GM10266 (cell line): ENCODE measurements at regions not wholly inside any gene's neighbourhood (a gene's known extent, or its start where the extent isn't known, plus 50 kb on each side); places are given as distances from the start of the nearest gene placed in this dataset.

Experiments
- DNase-seq: peaks from one replicate; pipeline ENCODE4 v3.0.0; 2012; ENCODE audit errors: extremely low spot score
- CTCF ChIP-seq: IDR thresholded peaks from 2 replicates; pipeline ENCODE4 v1.5.1; 2012; ENCODE audit warnings: mild to moderate bottlenecking, low read depth; ENCODE audit not compliant: control insufficient read depth, insufficient read depth; ENCODE audit errors: missing control alignments

- TF ChIP-seq CTCF: no peak
- DNase-seq: no peak
Measured at GRCh38 chr1:224850446-224850845, 79.0 kb upstream of the DNAH14 start.

- DNase-seq: peak; percentile 74
- TF ChIP-seq CTCF: peak; percentile 83
Measured at GRCh38 chr1:224851210-224851847, 78.1 kb upstream of the DNAH14 start.

GRCh38 chr1:224851848-224852261 lies 77.6 kb upstream of the DNAH14 start:
- no peak for TF ChIP-seq CTCF
- no peak for DNase-seq

- peak; percentile 19 for DNase-seq
- TF ChIP-seq CTCF: peak; percentile 67
Measured at GRCh38 chr1:224852901-224853568, 76.4 kb upstream of the DNAH14 start.

- no peak for DNase-seq
- no peak for TF ChIP-seq CTCF
Measured at GRCh38 chr1:224856973-224857372, 72.5 kb upstream of the DNAH14 start.

- no peak for TF ChIP-seq CTCF
- DNase-seq: no peak
Measured at GRCh38 chr1:224859651-224860050, 69.8 kb upstream of the DNAH14 start.
